ENCODE measurements at regions not wholly inside any gene's neighbourhood (a gene's known extent, or its start where the extent isn't known, plus 50 kb on each side); places are given as distances from the start of the nearest gene placed in this dataset.

- no peak for TF ChIP-seq CTCF (IDR thresholded peaks at IDR 0.05; ENCODE audit: low read depth, low read length)
- no peak for TF ChIP-seq EZH2phosphoT487 (IDR thresholded peaks at IDR 0.05; ENCODE audit: low read depth)
These were observed 98.7 kb upstream of the PLXNC1 start for GRCh38 chr12:94049718-94050117.
